ENCODE measurements at regions not wholly inside any gene's neighbourhood (a gene's known extent, or its start where the extent isn't known, plus 50 kb on each side); places are given as distances from the start of the nearest gene placed in this dataset.

DNA sequence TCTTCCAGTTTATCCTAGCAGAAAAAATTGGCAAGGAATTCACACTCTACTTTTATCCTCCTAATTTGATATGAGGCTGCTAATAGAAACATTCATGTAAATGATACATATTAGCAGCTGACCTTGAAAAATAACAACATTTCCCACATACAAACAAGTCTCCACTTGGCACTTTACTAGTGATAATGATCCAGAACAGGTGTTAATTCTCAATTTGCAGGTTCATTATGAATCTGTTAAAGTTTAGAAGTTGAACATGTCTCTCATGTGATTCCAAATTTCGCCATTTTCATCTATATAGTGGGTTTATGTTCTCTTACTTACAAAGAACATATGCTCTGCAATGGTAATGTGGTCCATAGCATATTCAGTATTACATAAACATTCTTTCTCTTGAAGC lies 1396.8 kb upstream of the LRRTM3 start:
- no peak overlapping the region for H3K4me3 ChIP-seq
- ATAC-seq, result no peak
- H3K36me3 ChIP-seq (ENCODE audit: insufficient read depth), result no peaks in the 10 kb centered on the region
- H2AFZ ChIP-seq, result no peak overlapping the region
- no peaks in the 10 kb centered on the region for H3K27me3 ChIP-seq (ENCODE audit: insufficient read depth)
- peaks cover 1% of the 10 kb centered on the region for H3K27me3 Mint-ChIP-seq (ENCODE audit: insufficient read depth, low read depth, poor library complexity)
- H3F3A ChIP-seq (replicated peaks; ENCODE audit: low read depth), result no peaks in the 10 kb centered on the region
- peaks cover 3% of the 10 kb centered on the region; the same call in 1 of the 3 replicates for H3K36me3 Mint-ChIP-seq (ENCODE audit: low read depth)
- H3K4me1 Mint-ChIP-seq, result no peaks in the 10 kb centered on the region
- peaks cover 18% of the 10 kb centered on the region for H3K9me3 Mint-ChIP-seq
- TF ChIP-seq ZNF331 (CRISPR knock-in tag; IDR thresholded peaks at IDR 0.05; ENCODE audit: low read depth), result no peak
- no peak overlapping the region for H3K27ac ChIP-seq (ENCODE audit: low read depth)
- DNase-seq (ENCODE audit: low spot score), result no peak
- H3K9me2 ChIP-seq (ENCODE audit: insufficient read depth), result no peaks in the 10 kb centered on the region
- no peaks in the 10 kb centered on the region for H3K79me2 ChIP-seq (replicated peaks; ENCODE audit: insufficient read depth)
- no peak overlapping the region for H3K4me3 Mint-ChIP-seq
- no peak overlapping the region for H3K27ac Mint-ChIP-seq
- H3K4me2 ChIP-seq, result no peak overlapping the region
- H3K4me1 ChIP-seq (ENCODE audit: insufficient read depth), result no peaks in the 10 kb centered on the region
- H4K20me1 ChIP-seq (replicated peaks; ENCODE audit: insufficient read depth), result no peaks in the 10 kb centered on the region

DNA sequence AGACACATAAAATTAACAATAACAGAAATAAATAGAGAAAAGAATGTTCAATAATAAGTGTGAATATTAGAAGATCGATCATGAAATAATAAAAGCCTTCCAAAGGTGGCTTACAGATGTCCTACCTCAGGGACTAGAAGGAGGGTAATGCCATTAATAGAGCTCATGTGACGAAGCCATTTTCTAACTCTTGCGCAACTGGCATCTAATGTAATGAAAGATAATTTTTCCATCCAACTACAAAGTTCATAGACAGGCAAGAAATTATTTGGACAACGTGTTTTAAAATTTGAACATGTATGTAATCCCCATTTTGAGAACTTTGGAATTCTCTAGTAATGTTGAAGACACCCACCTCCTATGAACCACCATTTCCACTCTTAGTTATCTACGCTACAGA lies 1394.3 kb upstream of the LRRTM3 start:
- H3F3A ChIP-seq (replicated peaks; ENCODE audit: low read depth), result no peaks in the 10 kb centered on the region
- H3K27ac ChIP-seq (ENCODE audit: low read depth), result no peak overlapping the region
- H3K4me1 Mint-ChIP-seq, result no peaks in the 10 kb centered on the region
- no peaks in the 10 kb centered on the region for H3K36me3 ChIP-seq (ENCODE audit: insufficient read depth)
- H2AFZ ChIP-seq, result no peak overlapping the region
- DNase-seq (ENCODE audit: low spot score) (no peak), ATAC-seq (no peak)
- H3K27me3 Mint-ChIP-seq (ENCODE audit: insufficient read depth, low read depth, poor library complexity), result peaks cover 1% of the 10 kb centered on the region
- no peak for TF ChIP-seq JUNB (IDR thresholded peaks at IDR 0.05; ENCODE audit: unreplicated experiment)
- no peak for TF ChIP-seq CREB1 (CRISPR knock-in tag; IDR thresholded peaks at IDR 0.05; ENCODE audit: low read depth)
- TF ChIP-seq EZH2 (IDR thresholded peaks at IDR 0.05; ENCODE audit: low read depth, unreplicated experiment), result no peak
- no peak for TF ChIP-seq ZNF331 (CRISPR knock-in tag; IDR thresholded peaks at IDR 0.05; ENCODE audit: low read depth)
- no peak for TF ChIP-seq NANOG (IDR thresholded peaks at IDR 0.05; ENCODE audit: borderline replicate concordance)
- no peak for TF ChIP-seq ZNF114 (CRISPR knock-in tag; IDR thresholded peaks at IDR 0.05)
- TF ChIP-seq, protein P1, sequence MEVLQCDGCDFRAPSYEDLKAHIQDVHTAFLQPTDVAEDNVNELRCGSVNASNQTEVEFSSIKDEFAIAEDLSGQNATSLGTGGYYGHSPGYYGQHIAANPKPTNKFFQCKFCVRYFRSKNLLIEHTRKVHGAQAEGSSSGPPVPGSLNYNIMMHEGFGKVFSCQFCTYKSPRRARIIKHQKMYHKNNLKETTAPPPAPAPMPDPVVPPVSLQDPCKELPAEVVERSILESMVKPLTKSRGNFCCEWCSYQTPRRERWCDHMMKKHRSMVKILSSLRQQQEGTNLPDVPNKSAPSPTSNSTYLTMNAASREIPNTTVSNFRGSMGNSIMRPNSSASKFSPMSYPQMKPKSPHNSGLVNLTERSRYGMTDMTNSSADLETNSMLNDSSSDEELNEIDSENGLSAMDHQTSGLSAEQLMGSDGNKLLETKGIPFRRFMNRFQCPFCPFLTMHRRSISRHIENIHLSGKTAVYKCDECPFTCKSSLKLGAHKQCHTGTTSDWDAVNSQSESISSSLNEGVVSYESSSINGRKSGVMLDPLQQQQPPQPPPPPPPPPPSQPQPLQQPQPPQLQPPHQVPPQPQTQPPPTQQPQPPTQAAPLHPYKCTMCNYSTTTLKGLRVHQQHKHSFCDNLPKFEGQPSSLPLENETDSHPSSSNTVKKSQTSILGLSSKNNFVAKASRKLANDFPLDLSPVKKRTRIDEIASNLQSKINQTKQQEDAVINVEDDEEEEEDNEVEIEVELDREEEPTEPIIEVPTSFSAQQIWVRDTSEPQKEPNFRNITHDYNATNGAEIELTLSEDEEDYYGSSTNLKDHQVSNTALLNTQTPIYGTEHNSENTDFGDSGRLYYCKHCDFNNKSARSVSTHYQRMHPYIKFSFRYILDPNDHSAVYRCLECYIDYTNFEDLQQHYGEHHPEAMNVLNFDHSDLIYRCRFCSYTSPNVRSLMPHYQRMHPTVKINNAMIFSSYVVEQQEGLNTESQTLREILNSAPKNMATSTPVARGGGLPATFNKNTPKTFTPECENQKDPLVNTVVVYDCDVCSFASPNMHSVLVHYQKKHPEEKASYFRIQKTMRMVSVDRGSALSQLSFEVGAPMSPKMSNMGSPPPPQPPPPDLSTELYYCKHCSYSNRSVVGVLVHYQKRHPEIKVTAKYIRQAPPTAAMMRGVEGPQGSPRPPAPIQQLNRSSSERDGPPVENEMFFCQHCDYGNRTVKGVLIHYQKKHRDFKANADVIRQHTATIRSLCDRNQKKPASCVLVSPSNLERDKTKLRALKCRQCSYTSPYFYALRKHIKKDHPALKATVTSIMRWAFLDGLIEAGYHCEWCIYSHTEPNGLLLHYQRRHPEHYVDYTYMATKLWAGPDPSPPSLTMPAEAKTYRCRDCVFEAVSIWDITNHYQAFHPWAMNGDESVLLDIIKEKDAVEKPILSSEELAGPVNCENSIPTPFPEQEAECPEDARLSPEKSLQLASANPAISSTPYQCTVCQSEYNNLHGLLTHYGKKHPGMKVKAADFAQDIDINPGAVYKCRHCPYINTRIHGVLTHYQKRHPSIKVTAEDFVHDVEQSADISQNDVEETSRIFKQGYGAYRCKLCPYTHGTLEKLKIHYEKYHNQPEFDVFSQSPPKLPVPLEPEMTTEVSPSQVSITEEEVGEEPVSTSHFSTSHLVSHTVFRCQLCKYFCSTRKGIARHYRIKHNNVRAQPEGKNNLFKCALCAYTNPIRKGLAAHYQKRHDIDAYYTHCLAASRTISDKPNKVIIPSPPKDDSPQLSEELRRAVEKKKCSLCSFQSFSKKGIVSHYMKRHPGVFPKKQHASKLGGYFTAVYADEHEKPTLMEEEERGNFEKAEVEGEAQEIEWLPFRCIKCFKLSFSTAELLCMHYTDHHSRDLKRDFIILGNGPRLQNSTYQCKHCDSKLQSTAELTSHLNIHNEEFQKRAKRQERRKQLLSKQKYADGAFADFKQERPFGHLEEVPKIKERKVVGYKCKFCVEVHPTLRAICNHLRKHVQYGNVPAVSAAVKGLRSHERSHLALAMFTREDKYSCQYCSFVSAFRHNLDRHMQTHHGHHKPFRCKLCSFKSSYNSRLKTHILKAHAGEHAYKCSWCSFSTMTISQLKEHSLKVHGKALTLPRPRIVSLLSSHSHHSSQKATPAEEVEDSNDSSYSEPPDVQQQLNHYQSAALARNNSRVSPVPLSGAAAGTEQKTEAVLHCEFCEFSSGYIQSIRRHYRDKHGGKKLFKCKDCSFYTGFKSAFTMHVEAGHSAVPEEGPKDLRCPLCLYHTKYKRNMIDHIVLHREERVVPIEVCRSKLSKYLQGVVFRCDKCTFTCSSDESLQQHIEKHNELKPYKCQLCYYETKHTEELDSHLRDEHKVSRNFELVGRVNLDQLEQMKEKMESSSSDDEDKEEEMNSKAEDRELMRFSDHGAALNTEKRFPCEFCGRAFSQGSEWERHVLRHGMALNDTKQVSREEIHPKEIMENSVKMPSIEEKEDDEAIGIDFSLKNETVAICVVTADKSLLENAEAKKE (CRISPR knock-in tag; IDR thresholded peaks at IDR 0.05), result no peak
- TF ChIP-seq, protein P2, sequence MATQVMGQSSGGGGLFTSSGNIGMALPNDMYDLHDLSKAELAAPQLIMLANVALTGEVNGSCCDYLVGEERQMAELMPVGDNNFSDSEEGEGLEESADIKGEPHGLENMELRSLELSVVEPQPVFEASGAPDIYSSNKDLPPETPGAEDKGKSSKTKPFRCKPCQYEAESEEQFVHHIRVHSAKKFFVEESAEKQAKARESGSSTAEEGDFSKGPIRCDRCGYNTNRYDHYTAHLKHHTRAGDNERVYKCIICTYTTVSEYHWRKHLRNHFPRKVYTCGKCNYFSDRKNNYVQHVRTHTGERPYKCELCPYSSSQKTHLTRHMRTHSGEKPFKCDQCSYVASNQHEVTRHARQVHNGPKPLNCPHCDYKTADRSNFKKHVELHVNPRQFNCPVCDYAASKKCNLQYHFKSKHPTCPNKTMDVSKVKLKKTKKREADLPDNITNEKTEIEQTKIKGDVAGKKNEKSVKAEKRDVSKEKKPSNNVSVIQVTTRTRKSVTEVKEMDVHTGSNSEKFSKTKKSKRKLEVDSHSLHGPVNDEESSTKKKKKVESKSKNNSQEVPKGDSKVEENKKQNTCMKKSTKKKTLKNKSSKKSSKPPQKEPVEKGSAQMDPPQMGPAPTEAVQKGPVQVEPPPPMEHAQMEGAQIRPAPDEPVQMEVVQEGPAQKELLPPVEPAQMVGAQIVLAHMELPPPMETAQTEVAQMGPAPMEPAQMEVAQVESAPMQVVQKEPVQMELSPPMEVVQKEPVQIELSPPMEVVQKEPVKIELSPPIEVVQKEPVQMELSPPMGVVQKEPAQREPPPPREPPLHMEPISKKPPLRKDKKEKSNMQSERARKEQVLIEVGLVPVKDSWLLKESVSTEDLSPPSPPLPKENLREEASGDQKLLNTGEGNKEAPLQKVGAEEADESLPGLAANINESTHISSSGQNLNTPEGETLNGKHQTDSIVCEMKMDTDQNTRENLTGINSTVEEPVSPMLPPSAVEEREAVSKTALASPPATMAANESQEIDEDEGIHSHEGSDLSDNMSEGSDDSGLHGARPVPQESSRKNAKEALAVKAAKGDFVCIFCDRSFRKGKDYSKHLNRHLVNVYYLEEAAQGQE (IDR thresholded peaks at IDR 0.05; ENCODE audit: unreplicated experiment), result no peak
- no peak overlapping the region for H3K4me3 Mint-ChIP-seq
- H3K4me3 ChIP-seq, result no peak overlapping the region
- no peaks in the 10 kb centered on the region for H3K27me3 ChIP-seq (ENCODE audit: insufficient read depth)
- no peaks in the 10 kb centered on the region for H3K4me1 ChIP-seq (ENCODE audit: insufficient read depth)
- no peaks in the 10 kb centered on the region for H3K79me2 ChIP-seq (replicated peaks; ENCODE audit: insufficient read depth)
- peaks cover 6% of the 10 kb centered on the region; the same call in 2 of the 3 replicates for H3K9me3 Mint-ChIP-seq
- 0 out of 3 replicates have a peak, but pooled peaks cover under 1% of the 10 kb centered on the region for H3K36me3 Mint-ChIP-seq (ENCODE audit: low read depth)
- no peak overlapping the region for H3K27ac Mint-ChIP-seq
- no peak overlapping the region for H3K4me2 ChIP-seq
- no peaks in the 10 kb centered on the region for H3K9me2 ChIP-seq (ENCODE audit: insufficient read depth)
- H4K20me1 ChIP-seq (replicated peaks; ENCODE audit: insufficient read depth), result no peaks in the 10 kb centered on the region
